ENCODE measurements at regions not wholly inside any gene's neighbourhood (a gene's known extent, or its start where the extent isn't known, plus 50 kb on each side); places are given as distances from the start of the nearest gene placed in this dataset.
A peak's percentile ranks its signal among the peaks of the same experiment; 100 is the strongest.

GRCh38 chr9:89734600-89735041 is 129.8 kb downstream of the GADD45G start:
- Histone ChIP-seq H3K4me3 (no peak overlapping the region), H3K27ac (ENCODE audit: low read depth in 1 of 2, low read length in 1 of 2) (no peak overlapping the region), H3K36me3 (ENCODE audit: control insufficient read depth in 4 of 4, insufficient read depth in 4 of 4, low read length in 4 of 4) (no peaks in the 10 kb centered on the region), H3K27me3 (ENCODE audit: control insufficient read depth in 3 of 3, insufficient read depth in 3 of 3, low read length in 2 of 3) (no peaks in the 10 kb centered on the region), H3K9ac (ENCODE audit: insufficient read depth in 1 of 2, low read length in 2 of 2) (no peak overlapping the region), H3K9me3 (ENCODE audit: control insufficient read depth in 4 of 4, insufficient read depth in 3 of 4, low read length in 3 of 4) (no peaks in the 10 kb centered on the region), H3K4me1 (ENCODE audit: control insufficient read depth in 5 of 5, insufficient read depth in 5 of 5, low read length in 5 of 5) (peaks cover 0 to 21% (median 8%) of the 10 kb centered on the region in 5 donors)
- peak in 1 of 3 donors; percentile 32 for DNase-seq
- no peak for TF ChIP-seq CTCF (IDR thresholded peaks at IDR 0.05; ENCODE audit: control extremely low read depth, extremely low read depth)
- ATAC-seq (ENCODE audit: insufficient read depth, low FRiP score) = no peak
- WGBS, 2 donors = 34 to 70% methylated on average over 10 of the region's 10 CpGs

- no peaks in the 10 kb centered on the region for H3K9me3 ChIP-seq (ENCODE audit: control insufficient read depth in 4 of 4, insufficient read depth in 3 of 4, low read length in 3 of 4)
- no peak for TF ChIP-seq CTCF (IDR thresholded peaks at IDR 0.05; ENCODE audit: control extremely low read depth, extremely low read depth)
- no peak overlapping the region for H3K4me3 ChIP-seq
- WGBS, 2 donors = 89 to 93% methylated on average over 11 of the region's 11 CpGs
- no peaks in the 10 kb centered on the region for H3K36me3 ChIP-seq (ENCODE audit: control insufficient read depth in 4 of 4, insufficient read depth in 4 of 4, low read length in 4 of 4)
- H3K9ac ChIP-seq (ENCODE audit: insufficient read depth in 1 of 2, low read length in 2 of 2) = no peak overlapping the region
- DNase-seq (no peak), ATAC-seq (ENCODE audit: insufficient read depth, low FRiP score) (no peak)
- peaks cover 0 to 8% (median 0%) of the 10 kb centered on the region in 5 donors for H3K4me1 ChIP-seq (ENCODE audit: control insufficient read depth in 5 of 5, insufficient read depth in 5 of 5, low read length in 5 of 5)
- H3K27me3 ChIP-seq (ENCODE audit: control insufficient read depth in 3 of 3, insufficient read depth in 3 of 3, low read length in 2 of 3) = no peaks in the 10 kb centered on the region
- H3K27ac ChIP-seq (ENCODE audit: low read depth in 1 of 2, low read length in 1 of 2) = no peak overlapping the region
Observed at GRCh38 chr9:89738137-89738932, 133.5 kb downstream of the GADD45G start.

- Histone ChIP-seq H3K9me3 (ENCODE audit: control insufficient read depth in 4 of 4, insufficient read depth in 3 of 4, low read length in 3 of 4) (peaks cover 0 to under 1% (median 0%) of the 10 kb centered on the region in 4 donors), H3K36me3 (ENCODE audit: control insufficient read depth in 4 of 4, insufficient read depth in 4 of 4, low read length in 4 of 4) (no peaks in the 10 kb centered on the region), H3K27me3 (ENCODE audit: control insufficient read depth in 3 of 3, insufficient read depth in 3 of 3, low read length in 2 of 3) (no peaks in the 10 kb centered on the region), H3K4me1 (ENCODE audit: control insufficient read depth in 5 of 5, insufficient read depth in 5 of 5, low read length in 5 of 5) (peaks cover 0 to 7% (median 2%) of the 10 kb centered on the region in 5 donors), H3K9ac (ENCODE audit: insufficient read depth in 1 of 2, low read length in 2 of 2) (no peak overlapping the region), H3K4me3 (no peak overlapping the region), H3K27ac (ENCODE audit: low read depth in 1 of 2, low read length in 1 of 2) (no peak overlapping the region)
- no peak for ATAC-seq (ENCODE audit: insufficient read depth, low FRiP score)
- DNase-seq = no peak
- WGBS, 2 donors = 79 to 82% methylated on average over 4 of the region's 4 CpGs
- no peak for TF ChIP-seq CTCF (IDR thresholded peaks at IDR 0.05; ENCODE audit: control extremely low read depth, extremely low read depth)
Observed at GRCh38 chr9:89739511-89739910, 134.7 kb downstream of the GADD45G start.
